ENCODE measurements at regions not wholly inside any gene's neighbourhood (a gene's known extent, or its start where the extent isn't known, plus 50 kb on each side); places are given as distances from the start of the nearest gene placed in this dataset.

DNA sequence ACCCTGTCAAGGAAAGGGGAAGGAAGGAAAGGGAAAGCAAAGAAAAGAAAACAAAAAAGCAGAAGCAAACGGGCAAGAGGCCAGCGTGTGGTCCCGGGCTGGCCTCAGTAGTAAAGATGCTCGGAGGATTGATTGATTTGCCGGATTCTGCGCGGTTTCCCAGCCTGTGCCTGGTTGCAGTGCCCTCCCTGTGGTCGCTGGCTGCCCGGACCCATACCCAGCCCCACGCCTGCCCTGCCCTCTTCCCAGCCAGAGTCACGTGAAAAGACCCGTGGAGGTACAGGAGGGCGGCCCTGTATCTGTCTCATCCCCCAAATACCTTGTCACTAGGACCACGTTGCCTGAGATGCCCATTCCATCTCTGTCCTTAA is 55.1 kb upstream of the IMP4 start (continued):
- TF ChIP-seq BACH1 (IDR thresholded peaks at IDR 0.05; ENCODE audit: low read length) = no peak
- TF ChIP-seq RFX5 (IDR thresholded peaks at IDR 0.05; ENCODE audit: borderline replicate concordance, low read depth, low read length) = no peak
- TF ChIP-seq POLR2AphosphoS5 (IDR thresholded peaks at IDR 0.05; ENCODE audit: low read depth, low read length) = no peak

Data from H1 (cell line).